HG03280 (cell line): ENCODE measurements at regions not wholly inside any gene's neighbourhood (a gene's known extent, or its start where the extent isn't known, plus 50 kb on each side); places are given as distances from the start of the nearest gene placed in this dataset.

Experiments used
- ATAC-seq: cut with Tn5 transposase; IDR thresholded peaks from one replicate; pipeline ENCODE4 v1.9.1; 2021; ENCODE audit warnings: mild to moderate bottlenecking, moderate library complexity; ENCODE audit not compliant: unreplicated experiment

DNA sequence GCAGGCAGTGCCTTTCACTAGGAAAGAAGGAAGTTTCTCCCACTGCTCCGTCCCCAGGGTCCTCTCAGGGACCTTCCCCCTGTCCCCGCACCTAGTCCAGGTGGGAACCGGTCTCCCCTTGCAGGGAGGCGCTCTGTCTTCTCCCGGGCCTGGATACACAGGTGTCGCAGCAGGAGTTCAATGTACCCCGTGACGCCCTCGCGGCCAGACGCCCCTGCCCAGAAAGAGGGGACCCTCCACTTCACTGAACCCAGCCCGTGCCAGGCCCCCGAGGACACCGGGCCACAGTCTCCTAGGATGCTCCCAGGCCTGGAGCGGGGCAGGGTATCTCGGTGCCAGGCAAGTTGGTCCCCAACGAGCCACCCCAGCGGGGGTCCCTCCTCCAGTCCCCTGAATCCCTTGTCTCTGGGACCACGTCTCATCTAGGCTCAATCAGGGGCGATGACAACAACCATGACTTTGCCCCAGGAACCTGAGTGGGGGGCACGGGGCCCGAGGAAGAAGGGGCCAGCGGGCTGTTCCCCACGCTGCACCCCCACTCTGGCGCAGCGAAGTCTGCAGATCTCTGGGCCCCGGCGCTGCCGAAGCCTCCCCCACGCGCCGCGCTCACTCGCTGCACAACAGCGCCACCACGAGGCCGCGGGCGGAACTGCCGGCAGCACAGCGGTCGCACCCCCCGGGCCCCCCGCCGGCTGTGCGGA is 103.0 kb downstream of the EDN3 start:
- no peak for ATAC-seq

DNA sequence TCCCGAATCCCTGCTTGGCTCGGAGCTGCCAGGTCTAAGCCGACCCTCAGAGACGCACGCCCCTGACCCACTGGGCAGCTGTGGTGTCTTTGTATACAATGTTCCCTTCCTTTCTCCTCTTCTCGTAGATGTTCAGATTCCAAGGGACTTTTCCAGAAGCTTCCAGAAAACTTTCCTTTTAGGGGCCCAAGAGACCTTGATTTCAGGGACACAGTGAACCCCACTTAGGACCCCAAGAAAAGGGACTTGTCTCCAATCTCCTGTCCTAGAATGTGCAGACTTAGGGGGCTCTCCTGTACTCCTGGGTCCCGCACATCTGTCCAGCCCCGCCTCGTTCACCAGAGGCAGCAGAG is 103.5 kb downstream of the EDN3 start:
- ATAC-seq, result no peak

DNA sequence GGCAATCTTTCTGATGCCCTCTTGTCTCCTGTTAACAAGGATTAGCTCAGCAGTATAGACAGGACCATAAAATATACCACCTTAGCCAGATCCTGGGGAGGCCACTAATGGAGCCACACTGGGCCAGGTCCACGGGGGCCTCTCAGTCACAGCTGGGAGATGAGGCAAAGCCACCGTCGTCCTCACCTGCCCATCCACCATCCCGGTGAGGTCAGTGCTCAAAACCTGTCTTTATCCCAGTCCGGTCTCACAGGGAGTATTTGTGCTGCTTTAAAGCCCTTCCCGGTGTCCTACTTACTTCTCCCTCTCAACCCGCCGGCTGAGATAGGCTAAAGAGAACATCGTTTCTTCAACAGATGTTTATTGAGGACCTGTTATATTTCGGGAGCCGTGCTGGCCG is 104.3 kb downstream of the EDN3 start:
- no peak for ATAC-seq

DNA sequence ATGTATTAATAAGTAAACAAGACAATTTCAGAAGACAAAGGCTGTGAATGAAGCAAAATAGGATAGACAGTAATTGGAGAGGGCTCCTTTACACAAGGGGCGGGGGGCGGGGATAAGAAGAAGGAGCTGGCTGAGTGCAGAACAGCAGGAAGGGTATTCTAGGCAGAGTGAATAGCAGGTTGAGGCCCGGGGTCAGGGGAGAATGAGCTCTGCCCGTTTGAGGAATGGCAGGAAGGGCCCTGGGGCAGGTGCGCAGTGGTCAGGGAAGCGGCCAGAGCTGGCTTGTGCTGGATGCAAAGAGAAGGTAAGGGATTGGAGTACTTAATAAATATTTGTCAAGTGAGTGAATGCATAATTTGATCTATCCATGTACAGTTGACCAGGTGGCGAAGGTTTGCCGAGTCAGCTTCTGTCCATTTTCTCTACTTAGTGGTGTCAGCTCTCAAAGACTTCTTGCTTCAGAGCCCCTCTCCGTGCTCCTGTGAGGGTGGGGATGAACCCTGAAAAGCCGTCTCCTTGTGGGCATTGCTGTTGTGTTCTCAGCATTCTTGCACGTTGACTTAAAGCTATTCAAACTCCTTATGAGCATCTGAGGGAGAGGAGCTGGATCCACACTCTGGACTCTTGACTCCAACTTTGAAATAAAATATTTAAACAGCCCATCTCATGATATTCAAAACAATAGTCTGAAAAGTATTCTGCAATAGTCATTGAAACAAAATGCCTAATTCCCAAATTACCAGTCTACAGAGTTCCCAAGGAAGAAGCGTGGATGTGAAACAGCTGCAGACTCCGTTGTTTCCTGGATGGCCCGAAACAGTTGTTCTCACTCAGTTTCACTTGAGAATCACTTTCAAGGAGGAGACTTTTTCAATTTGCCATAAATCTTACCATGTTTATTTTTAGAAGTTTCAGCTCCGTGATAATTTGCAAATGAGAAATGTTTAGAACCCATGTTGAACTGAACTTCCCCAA is 105.1 kb downstream of the EDN3 start:
- ATAC-seq, result no peak

DNA sequence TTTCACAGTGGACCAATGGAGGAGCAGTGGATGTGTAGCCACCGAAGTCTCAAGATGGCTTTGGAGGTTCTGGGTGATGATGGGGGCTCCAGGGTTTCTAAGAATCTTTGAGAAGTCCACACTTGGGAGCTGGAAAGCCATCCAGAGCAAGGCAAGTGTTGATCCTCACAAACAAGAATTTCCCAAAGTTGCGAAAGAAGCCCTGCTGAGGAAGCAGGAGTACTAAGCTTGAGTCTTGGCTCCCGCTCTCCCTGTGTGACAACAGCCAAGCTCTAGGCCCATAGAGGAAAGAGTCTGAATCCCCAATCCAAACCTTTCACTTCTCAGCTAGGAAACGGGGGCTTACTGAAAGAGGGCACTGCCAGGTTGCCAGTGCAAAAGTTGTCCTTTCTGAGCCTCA is 106.0 kb downstream of the EDN3 start:
- no peak for ATAC-seq

DNA sequence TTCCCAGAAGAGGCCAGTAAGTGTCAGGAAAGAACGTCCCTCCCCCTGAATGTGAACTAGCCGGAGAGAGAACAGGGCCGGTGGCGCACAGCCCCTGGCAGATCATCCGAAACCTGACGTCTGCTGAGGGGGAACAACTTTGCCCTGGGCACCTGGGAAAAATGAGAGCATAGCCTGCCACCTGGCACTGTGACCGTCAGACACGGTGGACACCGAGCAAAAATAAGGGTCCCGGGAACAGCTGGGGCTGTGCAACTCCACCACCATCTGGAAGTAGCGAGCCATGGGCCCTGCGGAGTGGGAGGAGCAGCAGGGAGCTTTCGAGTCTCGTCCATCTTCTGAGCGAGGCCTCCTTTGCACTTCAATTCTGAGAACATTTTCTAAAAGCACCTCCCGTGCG is 110.8 kb downstream of the EDN3 start:
- ATAC-seq, result no peak

DNA sequence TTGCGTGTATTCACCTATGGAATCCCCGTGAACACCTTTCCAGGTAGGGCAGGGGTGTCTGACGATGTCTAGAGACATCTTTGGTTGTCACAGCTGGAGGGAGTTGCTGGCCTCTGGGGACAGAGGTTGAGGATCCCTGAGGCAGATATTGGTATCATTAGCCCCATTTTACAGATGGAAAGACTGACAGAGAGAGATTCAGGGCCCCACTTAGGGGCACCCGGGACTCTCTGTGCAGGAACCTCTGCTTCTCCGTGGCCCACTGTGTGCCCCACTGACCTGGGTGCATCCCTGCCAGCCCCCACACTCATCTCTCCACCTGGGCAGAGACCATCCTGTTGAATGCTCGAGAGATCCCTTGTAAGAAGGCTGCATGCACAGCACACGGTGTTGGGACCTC is 111.2 kb downstream of the EDN3 start:
- no peak for ATAC-seq

DNA sequence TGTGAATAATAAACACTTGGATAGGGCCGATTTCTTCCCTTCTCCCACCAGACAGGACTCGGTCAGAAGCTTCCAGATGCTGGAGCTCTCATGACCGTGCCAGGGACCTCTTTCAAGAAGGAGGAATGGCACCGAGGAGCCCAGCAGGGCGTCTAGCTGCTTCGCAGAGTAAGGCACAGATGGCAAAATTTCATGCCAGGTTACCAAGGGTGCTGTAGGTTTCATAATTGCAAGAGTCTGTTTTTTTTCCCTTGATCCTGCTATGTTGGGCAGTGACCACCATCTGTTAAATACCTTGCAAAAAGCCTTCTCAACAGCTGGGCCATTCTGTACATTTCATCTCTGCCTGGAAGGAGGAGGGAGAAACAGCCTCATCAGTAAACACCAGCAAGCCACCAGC is 111.8 kb downstream of the EDN3 start:
- no peak for ATAC-seq

DNA sequence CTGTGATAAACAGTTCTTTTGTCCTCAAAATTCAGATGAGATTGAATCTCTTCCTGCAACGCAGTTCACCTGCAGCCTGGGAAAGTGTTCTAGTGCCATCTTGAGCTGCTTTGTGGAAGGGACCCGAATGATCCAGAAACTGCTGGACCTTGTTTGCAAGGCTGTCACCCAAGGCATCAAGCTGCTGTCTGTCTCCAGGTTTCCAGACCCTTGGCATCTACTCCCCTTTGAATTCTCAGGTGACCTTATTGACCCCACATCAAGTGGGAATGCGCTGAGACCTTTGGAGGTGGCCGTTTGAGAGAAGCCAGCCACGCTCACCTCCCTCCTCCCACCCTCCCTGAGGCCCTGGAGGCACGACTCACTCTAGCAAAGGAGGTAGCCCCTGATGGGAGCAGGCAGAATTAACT is 112.5 kb downstream of the EDN3 start:
- no peak for ATAC-seq

DNA sequence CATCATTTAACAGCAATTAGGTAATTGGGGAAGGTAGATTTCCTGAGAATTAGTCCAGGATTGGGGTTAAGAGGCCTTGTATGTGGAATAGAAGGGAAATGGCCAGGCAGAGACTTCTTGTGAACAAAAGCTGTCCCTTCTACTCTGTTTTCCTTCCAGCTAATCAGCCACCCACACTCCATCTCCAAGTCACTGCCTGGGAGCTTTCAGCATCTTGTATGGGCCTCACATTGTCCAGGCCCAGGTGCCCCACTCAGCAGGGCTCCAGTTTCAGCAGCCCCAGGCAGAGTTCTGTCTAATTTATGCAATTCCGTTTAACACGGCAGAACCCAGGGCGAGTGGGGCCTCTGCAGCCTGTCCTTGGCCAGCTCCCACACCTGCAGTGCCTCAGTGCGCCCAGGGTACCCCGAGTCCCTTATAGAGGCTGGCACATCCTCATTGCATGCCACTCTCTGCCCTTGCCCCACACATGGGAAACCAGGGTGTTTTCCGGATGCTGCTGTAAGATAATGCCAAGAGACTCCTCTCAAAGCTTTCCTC is 113.0 kb downstream of the EDN3 start:
- no peak for ATAC-seq

DNA sequence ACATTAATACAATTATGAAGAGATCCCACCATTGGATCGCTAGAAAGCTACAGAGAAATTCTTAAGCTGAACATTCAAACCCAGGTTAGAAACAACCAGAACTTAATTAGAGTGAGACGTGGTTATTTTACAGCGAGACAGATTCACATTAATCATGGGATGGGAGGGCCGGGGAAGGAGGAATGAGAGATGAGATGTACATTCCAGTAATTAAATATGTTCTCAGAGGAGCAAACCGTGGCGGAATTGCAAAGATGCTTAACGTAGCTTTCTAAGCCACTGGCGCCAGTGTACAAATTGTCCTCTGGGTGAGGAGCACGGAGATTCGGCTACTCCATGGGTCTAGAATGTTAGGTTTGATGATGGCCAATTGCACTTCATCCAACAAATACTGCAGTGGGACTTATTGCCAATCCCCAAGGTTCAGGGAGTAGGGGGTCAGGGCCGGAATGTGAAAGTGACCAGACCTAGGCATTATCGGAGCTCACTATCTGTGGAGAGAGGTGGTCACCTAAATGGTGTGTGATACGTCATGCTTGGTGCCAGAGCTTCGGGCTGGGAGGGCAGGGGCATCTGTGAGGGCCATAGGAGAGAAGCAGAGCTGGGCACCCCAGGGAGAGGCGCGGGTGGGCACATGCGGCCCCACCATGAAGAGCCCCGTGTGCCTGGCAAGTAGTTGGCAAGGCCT is 114.7 kb downstream of the EDN3 start:
- no peak for ATAC-seq

DNA sequence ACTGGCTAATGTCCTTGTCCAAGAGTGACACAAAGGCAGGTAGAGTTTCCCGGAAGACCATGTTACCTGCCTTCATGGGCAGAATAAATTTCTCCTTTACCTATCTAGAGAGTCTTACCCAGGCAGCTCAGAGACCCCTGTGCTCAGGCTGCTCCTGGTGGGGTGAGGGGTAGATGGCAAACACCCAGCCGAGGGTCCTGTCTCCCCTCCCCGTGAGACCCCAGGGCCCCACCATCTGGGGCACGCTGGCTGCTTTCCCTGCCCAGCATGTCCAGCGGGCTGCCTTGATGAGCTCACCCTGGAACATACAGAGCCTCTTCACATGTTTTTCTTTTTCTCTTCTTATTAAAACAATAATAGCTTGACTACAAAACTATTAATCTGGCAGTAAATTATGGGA is 116.5 kb downstream of the EDN3 start:
- ATAC-seq, result no peak

DNA sequence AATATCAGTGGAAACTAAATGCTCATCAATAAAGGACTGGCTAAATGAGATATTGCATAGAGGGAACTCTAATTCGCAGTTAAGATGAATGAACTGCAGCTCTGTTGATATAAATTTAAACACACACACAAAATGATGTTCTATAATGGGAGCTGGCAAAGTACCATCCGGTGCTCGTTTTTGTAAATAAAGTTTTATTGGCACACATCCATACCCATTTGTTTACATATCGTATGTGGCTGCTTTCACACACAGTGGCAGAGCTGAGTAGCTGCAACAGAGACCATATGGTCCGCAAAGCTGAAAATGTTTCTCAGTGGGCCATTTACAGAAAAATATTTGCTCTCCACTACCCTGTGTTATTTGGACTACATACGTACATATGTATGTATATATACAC is 120.7 kb downstream of the EDN3 start:
- no peak for ATAC-seq

DNA sequence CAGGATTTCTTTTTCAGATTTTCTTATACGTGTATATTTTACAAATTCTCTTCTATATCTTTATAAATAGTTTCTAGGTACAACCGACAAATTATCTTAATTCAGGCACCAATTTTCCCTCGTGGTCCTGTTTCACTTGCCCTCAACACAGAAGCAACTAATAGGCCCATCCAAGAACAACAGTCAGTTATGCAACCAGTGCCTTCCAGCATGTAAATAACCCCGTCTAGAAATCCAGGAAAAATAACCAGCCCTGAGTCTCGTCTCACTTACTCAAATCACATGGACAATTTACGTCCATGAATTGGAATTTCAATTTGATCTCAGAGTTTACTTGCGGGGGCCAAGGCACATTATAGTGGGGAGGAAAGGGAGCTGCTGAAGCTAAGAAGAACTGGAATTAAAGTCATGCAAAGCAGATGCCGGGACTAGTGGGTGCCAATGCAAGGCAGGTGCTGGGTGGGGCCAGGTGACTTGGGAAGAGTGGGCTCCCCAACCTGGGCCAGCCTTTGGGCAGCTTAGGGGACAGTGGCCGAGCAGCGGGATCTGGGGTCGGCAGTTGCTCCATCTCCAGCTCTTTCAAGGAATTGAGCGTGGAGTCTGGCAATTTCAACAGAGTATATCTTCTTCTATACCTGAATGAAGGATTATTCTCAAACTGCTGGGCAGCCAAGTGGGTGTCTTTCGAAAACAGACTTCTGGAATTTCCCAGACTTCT is 121.7 kb downstream of the EDN3 start:
- no peak for ATAC-seq

DNA sequence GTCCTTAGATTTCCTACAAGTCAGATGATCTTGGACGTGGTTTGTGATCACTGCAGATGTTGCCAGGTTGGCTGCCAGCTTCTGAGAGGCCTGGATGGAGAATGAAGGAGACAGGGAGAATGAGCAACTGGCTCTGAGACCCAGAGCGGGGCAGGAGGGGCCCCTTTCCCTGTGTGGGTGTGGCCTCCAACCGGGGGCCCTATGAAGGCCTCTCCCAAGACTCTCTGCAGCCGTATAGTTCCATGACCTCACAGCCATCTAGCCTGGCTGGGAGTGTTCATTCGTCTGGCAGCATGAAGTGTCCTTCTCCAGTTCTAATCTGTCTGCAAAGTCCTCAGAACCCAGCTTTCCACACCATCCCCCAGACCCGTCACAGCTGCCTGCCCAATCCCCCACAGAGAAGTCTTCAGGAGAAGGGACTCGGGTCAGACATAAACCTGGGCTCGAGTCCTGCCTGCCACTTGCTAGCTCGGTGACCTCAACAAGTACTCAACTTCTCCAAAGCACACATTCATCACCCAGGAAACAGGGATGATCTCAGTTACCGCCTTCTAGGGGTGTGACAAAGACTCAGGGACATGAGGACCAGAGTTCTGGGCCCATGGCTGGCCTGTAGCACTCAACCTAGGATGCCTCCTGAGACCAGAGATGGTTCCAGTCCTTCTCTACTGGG is 122.6 kb downstream of the EDN3 start:
- no peak for ATAC-seq

DNA sequence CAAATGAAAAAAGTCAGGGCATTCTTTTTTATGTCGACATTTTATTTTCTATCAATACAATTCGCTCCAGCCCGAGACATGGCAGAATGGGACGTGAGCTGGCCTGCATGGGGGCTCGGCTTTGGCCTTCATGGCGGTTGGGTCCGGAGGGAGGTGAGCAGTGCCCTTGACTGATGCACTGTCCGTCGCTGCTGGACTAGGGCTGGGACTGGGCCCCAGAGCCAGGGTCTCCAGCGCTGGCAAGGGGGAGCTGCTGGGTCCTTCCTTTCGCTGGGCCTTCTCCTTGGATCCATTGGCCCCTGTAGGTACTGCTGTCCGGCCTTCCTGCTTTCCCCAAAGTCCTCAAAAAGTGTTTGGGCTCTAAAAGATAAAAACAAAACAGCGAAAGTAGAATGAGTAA is 124.6 kb downstream of the EDN3 start:
- no peak for ATAC-seq

DNA sequence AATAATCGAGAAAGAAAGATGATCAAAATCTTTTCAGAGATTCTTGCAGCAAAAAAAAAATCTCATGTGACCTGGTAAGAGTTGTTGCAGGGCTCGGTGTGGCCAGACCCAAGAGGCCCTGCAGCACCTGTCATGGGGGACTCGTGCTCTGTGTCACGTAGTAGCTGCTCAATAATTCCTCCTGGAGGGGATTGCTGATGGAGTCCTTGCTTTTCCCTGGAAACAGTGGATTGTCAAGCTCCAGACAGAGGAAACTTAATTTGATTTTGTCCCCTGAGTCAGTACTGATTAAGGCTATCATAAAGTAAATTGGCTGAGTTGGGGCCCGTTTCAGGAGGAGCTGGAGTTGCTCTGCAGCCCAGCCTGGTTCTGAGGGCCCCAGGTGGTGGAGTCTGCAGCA is 125.2 kb downstream of the EDN3 start:
- ATAC-seq, result no peak

DNA sequence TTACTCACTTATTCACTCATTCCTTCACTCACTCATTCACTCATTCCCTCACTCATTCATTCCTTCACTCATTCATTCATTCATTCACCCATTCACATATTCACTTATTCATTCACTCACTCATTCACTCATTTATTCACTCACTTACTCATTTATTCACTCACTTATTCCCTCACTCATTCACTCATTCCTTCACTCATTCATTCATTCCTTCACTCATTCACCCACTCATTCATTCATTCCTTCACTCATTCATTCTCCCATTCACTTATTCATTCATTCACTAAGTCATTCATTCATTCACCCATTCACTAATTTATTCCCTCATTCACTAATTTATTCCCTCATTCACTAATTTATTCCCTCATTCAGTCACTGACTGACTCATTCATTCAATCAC is 127.6 kb downstream of the EDN3 start:
- no peak for ATAC-seq

DNA sequence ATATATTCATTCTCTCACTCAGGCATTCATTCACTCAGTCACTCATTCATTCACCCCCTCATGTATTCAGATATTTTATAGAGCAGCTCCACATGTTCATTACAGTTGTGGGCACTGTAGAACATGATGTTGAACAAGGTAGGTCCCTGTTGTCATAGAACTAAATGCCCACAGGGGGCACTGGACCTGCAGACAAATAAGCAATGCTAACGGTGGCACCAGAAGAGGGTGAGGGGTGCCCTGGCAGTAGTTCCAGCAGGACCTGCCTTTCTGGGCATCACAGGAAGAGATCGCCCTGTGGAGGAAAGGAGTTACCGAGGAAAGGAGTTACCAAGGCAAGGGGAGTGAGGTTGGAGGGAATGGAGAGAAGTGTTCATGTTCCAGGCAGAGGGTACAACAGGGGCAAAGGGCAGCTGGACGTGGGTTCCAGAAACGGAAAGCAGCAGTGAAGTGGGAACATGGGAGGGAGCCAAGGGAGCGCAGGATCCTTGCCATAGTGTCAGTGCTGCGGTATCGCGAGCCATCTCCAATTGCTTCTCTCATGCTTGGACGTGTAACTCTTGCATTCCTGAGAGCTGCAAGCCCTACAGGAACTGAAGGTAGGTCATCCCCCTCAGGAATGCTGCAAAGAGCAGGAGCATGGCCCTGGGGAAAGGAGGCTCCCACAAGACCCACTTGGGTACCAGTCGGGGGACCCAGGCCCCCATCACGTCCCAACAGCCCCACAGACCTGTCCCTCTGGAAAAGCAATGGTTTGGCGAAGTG is 128.2 kb downstream of the EDN3 start:
- ATAC-seq, result no peak

DNA sequence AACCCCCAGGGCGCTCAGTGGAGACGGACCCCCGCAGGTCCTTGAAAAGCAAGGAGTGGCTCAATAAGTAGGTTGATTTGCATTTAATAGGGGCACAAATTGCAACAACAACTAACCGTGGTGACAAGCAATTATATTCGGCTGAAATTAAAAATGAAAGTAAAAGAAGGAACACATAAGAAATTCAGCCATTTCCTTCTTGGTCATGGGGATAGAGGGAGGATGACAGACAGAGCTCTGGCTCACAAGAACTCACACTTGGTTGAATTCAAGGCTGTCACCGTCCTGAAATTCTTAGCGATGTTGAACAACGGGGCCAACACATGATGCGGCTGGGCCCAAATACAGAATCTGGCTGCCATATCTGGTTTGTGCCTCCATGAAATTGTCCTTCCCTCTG is 129.0 kb downstream of the EDN3 start:
- no peak for ATAC-seq
